WTC11 (cell line): ENCODE measurements at regions not wholly inside any gene's neighbourhood (a gene's known extent, or its start where the extent isn't known, plus 50 kb on each side); places are given as distances from the start of the nearest gene placed in this dataset.

ENCODE experiments used
- ATAC-seq: fragments of 200-7000 bp; cut with Tn5 transposase; 2 replicates; pipeline ENCODE4 v1.10.0; 2021; ENCODE audit warnings: mild to moderate bottlenecking, moderate library complexity
- CTCF ChIA-PET: fragments of 300-600 bp; sonication (Branson Sonifier 250); formaldehyde crosslinking; loops from one replicate; lab custom pipeline; 2021; ENCODE audit warnings: antibody characterized with exemption; lab: Charles Lee
- POLR2A ChIA-PET: fragments of 350-600 bp; sonication (Branson Sonifier 250); formaldehyde crosslinking; loops from one replicate; lab custom pipeline; 2021; ENCODE audit warnings: antibody characterized with exemption; lab: Charles Lee
- DNase-seq: peaks from one replicate; pipeline ENCODE4 v3.0.0; 2021; ENCODE audit warnings: low spot score
- H3K27ac Mint-ChIP-seq: 2 replicates; pipeline ENCODE4 v1.8.0; 2021; ENCODE audit warnings: mixed read lengths
- H3K27me3 Mint-ChIP-seq: 2 replicates; pipeline ENCODE4 v1.8.0; 2021; ENCODE audit warnings: low read depth, mild to moderate bottlenecking, moderate library complexity, mixed read lengths
- H3K36me3 Mint-ChIP-seq: 2 replicates; pipeline ENCODE4 v1.8.0; 2021; ENCODE audit warnings: mixed read lengths
- H3K4me1 Mint-ChIP-seq: 2 replicates; pipeline ENCODE4 v1.8.0; 2022; ENCODE audit warnings: mixed read lengths
- H3K4me3 Mint-ChIP-seq: 2 replicates; pipeline ENCODE4 v1.8.0; 2021; ENCODE audit warnings: mild to moderate bottlenecking, moderate library complexity, mixed read lengths
- H3K9me3 Mint-ChIP-seq: 2 replicates; pipeline ENCODE4 v1.8.0; 2021; ENCODE audit warnings: mixed read lengths
- CREB1 ChIP-seq: sonication (generic); formaldehyde crosslinking; IDR thresholded peaks from 2 replicates; pipeline ENCODE4 v1.8.0; 2023; ENCODE audit warnings: mild to moderate bottlenecking, missing genetic modification reagents
- ELF4 ChIP-seq: sonication (generic); formaldehyde crosslinking; IDR thresholded peaks from 2 replicates; pipeline ENCODE4 v1.8.1; 2022; ENCODE audit warnings: low read depth, mild to moderate bottlenecking, moderate library complexity, missing genetic modification reagents
- ETV6 ChIP-seq: sonication (generic); formaldehyde crosslinking; IDR thresholded peaks from 2 replicates; pipeline ENCODE4 v1.8.1; 2022; ENCODE audit warnings: mild to moderate bottlenecking, missing genetic modification reagents
- HMGA2 ChIP-seq: fragments of 250-450 bp; sonication (Bioruptor Pico); IDR thresholded peaks from 2 replicates; pipeline ENCODE4 v1.4.0; 2021; ENCODE audit warnings: mild to moderate bottlenecking, moderate library complexity
- JUN ChIP-seq: sonication (generic); formaldehyde crosslinking; IDR thresholded peaks from 2 replicates; pipeline ENCODE4 v1.8.0; 2023; ENCODE audit warnings: mild to moderate bottlenecking, missing genetic modification reagents
- MYBL2 ChIP-seq: sonication (generic); formaldehyde crosslinking; IDR thresholded peaks from 2 replicates; pipeline ENCODE4 v1.8.1; 2023; ENCODE audit warnings: mild to moderate bottlenecking, moderate library complexity, missing genetic modification reagents
- NR1H2 ChIP-seq: sonication (generic); formaldehyde crosslinking; IDR thresholded peaks from 2 replicates; pipeline ENCODE4 v1.9.0; 2021; ENCODE audit warnings: mild to moderate bottlenecking, moderate library complexity, missing genetic modification reagents
- NR3C1 ChIP-seq: sonication (generic); formaldehyde crosslinking; conservative IDR thresholded peaks from 2 replicates; pipeline ENCODE4 v1.8.1; 2023; ENCODE audit warnings: low read depth, mild to moderate bottlenecking, missing genetic modification reagents
- PRDM15 ChIP-seq: sonication (generic); formaldehyde crosslinking; IDR thresholded peaks from 2 replicates; pipeline ENCODE4 v1.8.0; 2022; ENCODE audit warnings: missing genetic modification reagents
- PREB ChIP-seq: sonication (generic); formaldehyde crosslinking; IDR thresholded peaks from 2 replicates; pipeline ENCODE4 v1.8.1; 2022; ENCODE audit warnings: mild to moderate bottlenecking, missing genetic modification reagents, moderate library complexity, borderline replicate concordance
- SMAD4 ChIP-seq: sonication (generic); formaldehyde crosslinking; IDR thresholded peaks from 2 replicates; pipeline ENCODE4 v1.8.0; 2022; ENCODE audit warnings: mild to moderate bottlenecking, missing genetic modification reagents
- ZNF416 ChIP-seq: fragments of 250-450 bp; sonication (Bioruptor Pico); IDR thresholded peaks from 2 replicates; pipeline ENCODE4 v1.9.0; 2021; ENCODE audit warnings: mild to moderate bottlenecking, inconsistent platforms
- TF ChIP-seq, protein P1 (sequence below): sonication (generic); formaldehyde crosslinking; IDR thresholded peaks from 2 replicates; pipeline ENCODE4 v1.8.0; 2023; ENCODE audit warnings: missing genetic modification reagents, mild to moderate bottlenecking, borderline replicate concordance
- TF ChIP-seq, protein P2 (sequence below): fragments of 250-450 bp; sonication (Bioruptor Pico); IDR thresholded peaks from 2 replicates; pipeline ENCODE4 v1.8.0; 2021; ENCODE audit warnings: mild to moderate bottlenecking

DNA sequence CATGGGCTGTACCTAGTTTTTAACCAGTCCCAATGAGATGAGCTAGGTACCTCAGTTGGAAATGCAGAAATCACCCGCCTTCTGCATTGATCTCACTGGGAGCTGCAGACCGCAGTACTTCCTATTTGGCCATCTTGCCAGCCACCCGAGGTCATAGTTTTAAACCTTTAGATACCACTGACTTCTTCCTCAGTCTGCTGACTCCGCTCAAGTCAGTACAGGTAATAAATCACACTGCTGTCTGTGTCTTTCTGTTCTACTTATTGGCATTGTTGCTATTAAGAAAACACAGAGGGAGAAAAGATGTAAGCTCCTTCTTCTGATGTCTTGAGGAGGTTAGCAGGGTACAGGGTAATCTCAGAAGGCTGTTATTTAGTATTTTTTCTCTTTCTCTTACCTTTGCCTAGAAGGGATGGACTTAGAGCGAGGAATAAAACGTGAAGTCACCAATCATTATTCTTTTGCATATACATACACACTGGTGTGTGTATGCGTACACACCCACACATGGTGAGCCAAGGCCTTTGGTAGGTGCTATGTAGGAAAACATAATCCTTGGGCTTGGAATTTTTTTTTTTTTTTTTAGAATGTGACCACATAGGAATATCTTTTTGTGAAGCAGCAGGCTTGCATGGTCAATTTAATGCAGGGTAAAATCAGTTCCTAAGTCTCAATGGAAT lies 197.2 kb downstream of the EDEM1 start (continued):
- TF ChIP-seq, protein P1, sequence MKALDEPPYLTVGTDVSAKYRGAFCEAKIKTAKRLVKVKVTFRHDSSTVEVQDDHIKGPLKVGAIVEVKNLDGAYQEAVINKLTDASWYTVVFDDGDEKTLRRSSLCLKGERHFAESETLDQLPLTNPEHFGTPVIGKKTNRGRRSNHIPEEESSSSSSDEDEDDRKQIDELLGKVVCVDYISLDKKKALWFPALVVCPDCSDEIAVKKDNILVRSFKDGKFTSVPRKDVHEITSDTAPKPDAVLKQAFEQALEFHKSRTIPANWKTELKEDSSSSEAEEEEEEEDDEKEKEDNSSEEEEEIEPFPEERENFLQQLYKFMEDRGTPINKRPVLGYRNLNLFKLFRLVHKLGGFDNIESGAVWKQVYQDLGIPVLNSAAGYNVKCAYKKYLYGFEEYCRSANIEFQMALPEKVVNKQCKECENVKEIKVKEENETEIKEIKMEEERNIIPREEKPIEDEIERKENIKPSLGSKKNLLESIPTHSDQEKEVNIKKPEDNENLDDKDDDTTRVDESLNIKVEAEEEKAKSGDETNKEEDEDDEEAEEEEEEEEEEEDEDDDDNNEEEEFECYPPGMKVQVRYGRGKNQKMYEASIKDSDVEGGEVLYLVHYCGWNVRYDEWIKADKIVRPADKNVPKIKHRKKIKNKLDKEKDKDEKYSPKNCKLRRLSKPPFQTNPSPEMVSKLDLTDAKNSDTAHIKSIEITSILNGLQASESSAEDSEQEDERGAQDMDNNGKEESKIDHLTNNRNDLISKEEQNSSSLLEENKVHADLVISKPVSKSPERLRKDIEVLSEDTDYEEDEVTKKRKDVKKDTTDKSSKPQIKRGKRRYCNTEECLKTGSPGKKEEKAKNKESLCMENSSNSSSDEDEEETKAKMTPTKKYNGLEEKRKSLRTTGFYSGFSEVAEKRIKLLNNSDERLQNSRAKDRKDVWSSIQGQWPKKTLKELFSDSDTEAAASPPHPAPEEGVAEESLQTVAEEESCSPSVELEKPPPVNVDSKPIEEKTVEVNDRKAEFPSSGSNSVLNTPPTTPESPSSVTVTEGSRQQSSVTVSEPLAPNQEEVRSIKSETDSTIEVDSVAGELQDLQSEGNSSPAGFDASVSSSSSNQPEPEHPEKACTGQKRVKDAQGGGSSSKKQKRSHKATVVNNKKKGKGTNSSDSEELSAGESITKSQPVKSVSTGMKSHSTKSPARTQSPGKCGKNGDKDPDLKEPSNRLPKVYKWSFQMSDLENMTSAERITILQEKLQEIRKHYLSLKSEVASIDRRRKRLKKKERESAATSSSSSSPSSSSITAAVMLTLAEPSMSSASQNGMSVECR: no peak
- TF ChIP-seq MYBL2 (CRISPR knock-in tag): no peak
- no peak for TF ChIP-seq HMGA2 (CRISPR knock-in tag)
- TF ChIP-seq JUN (CRISPR knock-in tag): no peak
- TF ChIP-seq PRDM15 (CRISPR knock-in tag): no peak
- TF ChIP-seq CREB1: no peak
- TF ChIP-seq NR1H2 (CRISPR knock-in tag): no peak

- ATAC-seq (no peak), DNase-seq (no peak)
- H3K4me3 Mint-ChIP-seq: no peak overlapping the region
- H3K27me3 Mint-ChIP-seq: no peaks in the 10 kb centered on the region; the same call in 1 of the 2 replicates
- no peak for TF ChIP-seq PREB
- no peak for TF ChIP-seq SMAD4 (CRISPR knock-in tag)
- TF ChIP-seq NR1H2 (CRISPR knock-in tag): no peak
- TF ChIP-seq, protein P2, sequence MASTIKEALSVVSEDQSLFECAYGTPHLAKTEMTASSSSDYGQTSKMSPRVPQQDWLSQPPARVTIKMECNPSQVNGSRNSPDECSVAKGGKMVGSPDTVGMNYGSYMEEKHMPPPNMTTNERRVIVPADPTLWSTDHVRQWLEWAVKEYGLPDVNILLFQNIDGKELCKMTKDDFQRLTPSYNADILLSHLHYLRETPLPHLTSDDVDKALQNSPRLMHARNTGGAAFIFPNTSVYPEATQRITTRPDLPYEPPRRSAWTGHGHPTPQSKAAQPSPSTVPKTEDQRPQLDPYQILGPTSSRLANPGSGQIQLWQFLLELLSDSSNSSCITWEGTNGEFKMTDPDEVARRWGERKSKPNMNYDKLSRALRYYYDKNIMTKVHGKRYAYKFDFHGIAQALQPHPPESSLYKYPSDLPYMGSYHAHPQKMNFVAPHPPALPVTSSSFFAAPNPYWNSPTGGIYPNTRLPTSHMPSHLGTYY (CRISPR knock-in tag): no peak
- no peak for TF ChIP-seq ZNF416 (CRISPR knock-in tag)
- no peak for TF ChIP-seq ELF4
- TF ChIP-seq NR3C1 (CRISPR knock-in tag): no peak
- no peak for TF ChIP-seq ETV6 (CRISPR knock-in tag)
- ChIA-PET CTCF (no interaction called here), POLR2A (no interaction called here)
- H3K9me3 Mint-ChIP-seq: peaks cover 65% of the 10 kb centered on the region
- no peak overlapping the region for H3K27ac Mint-ChIP-seq
- peaks cover 24% of the 10 kb centered on the region for H3K36me3 Mint-ChIP-seq
- H3K4me1 Mint-ChIP-seq: no peaks in the 10 kb centered on the region
Measured at GRCh38 chr3:5388091-5388490, 200.6 kb downstream of the EDEM1 start.
